NCI-H187 treated with DMSO at 0.1 percent for 48 hours (cell line): ENCODE measurements at regions not wholly inside any gene's neighbourhood (a gene's known extent, or its start where the extent isn't known, plus 50 kb on each side); places are given as distances from the start of the nearest gene placed in this dataset.
"Not testable (repeated sequence)": the region's sequence is repeated elsewhere in the genome, so short reads cannot be mapped to it uniquely, and the experiment has no call there.

Experiments used
- DNase-seq: peaks from one replicate; lab custom pipeline; 2025; lab: John Stamatoyannopoulos, UW

GRCh38 chr15:99485153-99485961, 80.4 kb upstream of the MEF2A start:
- no peak for DNase-seq

DNA sequence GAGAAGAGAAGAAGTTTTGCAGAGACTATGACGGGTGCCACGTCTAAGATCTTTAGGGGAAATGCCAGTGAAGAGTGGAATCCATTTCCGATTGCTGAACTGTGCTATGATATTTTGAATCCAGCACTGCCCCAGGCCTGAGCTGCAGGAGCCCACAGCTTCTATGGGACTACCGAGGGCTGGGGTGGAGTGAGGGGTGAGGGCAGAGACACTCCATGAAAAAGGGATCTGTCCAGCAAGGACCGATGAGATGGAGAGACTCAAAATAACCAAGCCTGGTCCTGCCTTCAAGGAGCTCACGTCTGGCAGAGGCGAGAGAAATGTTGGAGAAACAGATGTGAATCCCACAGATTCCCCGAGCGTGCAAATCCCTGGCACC, 79.8 kb upstream of the MEF2A start:
- DNase-seq: no peak

DNA sequence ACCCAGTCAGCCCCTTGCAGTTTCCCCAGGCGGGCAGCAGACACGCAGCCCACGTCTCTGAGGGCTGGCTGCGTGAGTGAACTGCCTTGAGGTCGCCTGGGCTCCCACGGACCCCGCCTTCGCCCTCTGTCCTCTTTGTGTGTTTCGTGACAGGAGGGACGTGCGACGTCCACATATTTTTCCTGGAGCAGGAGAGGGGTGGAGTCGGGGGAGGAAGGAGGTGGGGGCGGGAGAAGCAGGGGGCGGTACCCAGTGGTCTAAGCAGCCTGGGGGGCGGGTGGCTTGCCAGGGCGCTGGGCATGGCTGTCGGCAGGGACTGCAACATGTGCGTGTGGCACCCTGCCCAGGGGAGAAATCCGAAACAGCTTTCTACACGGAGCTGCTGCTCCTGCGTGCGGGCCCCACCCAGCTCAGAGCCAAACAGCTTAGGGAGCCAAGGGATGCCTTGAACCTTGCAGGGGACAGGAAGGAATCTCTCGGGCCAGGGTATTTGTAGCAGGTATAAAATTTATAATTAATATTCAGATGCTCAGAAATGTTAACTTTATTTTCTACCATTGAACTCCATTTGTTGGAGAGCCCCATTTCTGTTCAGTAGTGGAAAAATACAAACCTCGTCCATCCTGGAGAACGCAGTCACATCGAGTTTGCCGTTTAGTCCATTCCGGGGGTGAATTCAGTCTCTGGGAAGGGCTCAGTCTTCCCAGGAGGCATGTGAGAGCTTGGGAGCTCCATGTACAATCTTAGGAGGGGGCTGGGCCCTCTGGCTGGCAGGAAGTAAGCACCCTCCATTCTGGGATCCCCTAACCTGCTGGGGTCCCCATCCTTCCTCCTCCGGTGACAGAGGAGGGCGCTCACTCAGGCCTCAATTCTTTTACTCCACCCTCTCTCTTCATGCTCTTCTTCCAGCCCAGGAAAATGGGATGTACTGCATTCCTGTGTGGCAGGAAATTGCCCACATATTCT, 79.1 kb upstream of the MEF2A start:
- DNase-seq: no peak

- DNase-seq: no peak
Measured at GRCh38 chr15:99487337-99487730, 78.5 kb upstream of the MEF2A start.

GRCh38 chr15:99492275-99492674, 73.5 kb upstream of the MEF2A start:
- DNase-seq: no peak

- DNase-seq: no peak
Measured at GRCh38 chr15:99492716-99493115, 73.1 kb upstream of the MEF2A start.

- DNase-seq: no peak
Measured at GRCh38 chr15:99493461-99493860, 72.3 kb upstream of the MEF2A start.

GRCh38 chr15:99494536-99495233, 71.1 kb upstream of the MEF2A start:
- not testable (repeated sequence) for DNase-seq

DNA sequence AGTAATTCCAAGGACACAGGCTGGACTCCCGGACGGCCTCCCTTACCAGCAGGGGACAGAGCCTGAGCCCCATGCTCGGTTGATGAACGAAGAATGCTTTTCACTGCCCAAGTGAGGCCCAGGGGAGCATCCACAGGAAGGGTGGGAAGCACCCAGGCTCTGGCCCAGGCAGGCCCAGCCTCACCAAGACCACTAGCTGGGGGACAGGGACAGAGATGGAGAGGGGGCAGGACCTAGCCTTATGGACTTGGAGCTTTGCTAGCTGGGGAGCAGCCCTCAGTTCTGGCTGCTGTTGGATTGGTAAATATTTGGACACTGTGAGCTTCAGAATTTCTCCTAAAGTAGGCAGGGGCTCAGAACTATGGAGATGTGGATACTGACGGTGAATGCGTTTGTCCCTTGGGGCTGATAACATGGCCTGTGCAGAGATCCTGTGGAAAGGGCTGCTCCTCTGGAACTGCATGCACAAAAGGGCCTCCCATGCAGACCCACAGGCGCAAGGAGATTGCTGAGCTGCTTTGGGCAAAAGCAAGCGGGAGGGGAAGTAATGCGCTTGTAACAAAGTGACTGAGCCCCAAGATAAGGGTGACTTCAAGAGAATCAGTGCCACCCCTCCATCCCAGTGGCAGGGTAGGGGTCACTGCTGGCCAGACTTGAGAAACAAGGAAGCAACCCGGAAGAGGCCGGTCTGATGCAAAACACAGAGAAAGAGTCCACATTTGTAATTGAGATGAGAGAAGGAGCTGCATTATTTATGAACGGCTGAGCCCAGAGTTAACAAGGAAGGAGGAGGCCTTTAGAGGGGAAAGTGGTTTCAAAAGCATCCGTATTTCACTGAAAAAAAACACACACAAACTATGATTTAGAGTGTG, 70.1 kb upstream of the MEF2A start:
- DNase-seq: no peak

DNA sequence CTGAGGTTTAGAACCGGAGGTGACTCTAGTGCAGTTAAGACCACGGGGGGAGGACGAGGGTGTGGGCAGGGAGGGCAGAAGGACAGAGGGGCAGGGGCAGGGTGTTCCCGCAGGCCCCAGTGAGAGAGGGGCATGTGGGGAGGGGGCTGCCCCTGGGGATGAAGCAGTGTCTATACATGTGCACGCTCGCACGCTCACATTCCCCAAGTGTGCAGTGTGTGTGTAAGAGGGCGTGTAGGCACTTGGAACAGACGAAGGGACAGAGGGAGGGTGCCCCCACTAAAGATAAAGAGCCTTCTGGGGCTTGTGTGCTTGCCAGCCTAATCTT, 69.5 kb upstream of the MEF2A start:
- DNase-seq: no peak

- DNase-seq: no peak
Measured at GRCh38 chr15:99502182-99502581, 63.6 kb upstream of the MEF2A start.

- no peak for DNase-seq
Measured at GRCh38 chr15:99502661-99503060, 63.1 kb upstream of the MEF2A start.

- no peak for DNase-seq
Measured at GRCh38 chr15:99503411-99503810, 62.4 kb upstream of the MEF2A start.

GRCh38 chr15:99504071-99504822, 61.5 kb upstream of the MEF2A start:
- no peak for DNase-seq

- DNase-seq: no peak
Measured at GRCh38 chr15:99504823-99505551, 60.8 kb upstream of the MEF2A start.

- DNase-seq: no peak
Measured at GRCh38 chr15:99506399-99506798, 59.4 kb upstream of the MEF2A start.

GRCh38 chr15:99507016-99507503, 58.7 kb upstream of the MEF2A start:
- DNase-seq: no peak

- no peak for DNase-seq
Measured at GRCh38 chr15:99507504-99508310, 58.1 kb upstream of the MEF2A start.

GRCh38 chr15:99508311-99508645, 57.5 kb upstream of the MEF2A start:
- no peak for DNase-seq
